Esophagus muscularis mucosa (tissue), 4 donors: ENCODE measurements at regions not wholly inside any gene's neighbourhood (a gene's known extent, or its start where the extent isn't known, plus 50 kb on each side); places are given as distances from the start of the nearest gene placed in this dataset.
A peak's percentile ranks its signal among the peaks of the same experiment; 100 is the strongest.

Source experiments
- DNase-seq: peaks from one replicate; pipeline ENCODE4 v3.0.0-alpha.2; 2017; ENCODE audit errors: extremely low spot score
- H3K27ac ChIP-seq, 4 donors: fragments of 200-600 bp; sonication (generic); replicated peaks in 1 of 4; 1 replicate in 3 of 4; 2 replicates in 1 of 4; pipeline ENCODE4 v1.5.1; 2016 to 2019; ENCODE audit warnings: mild to moderate bottlenecking in 1 of 4
- H3K27me3 ChIP-seq, 4 donors: fragments of 200-600 bp; sonication (generic); one replicate each; pipeline versions ENCODE4 v1.5.1 to v1.6.0; 2016 to 2019
- H3K36me3 ChIP-seq, 4 donors: fragments of 200-600 bp; sonication (generic); one replicate each; pipeline ENCODE4 v1.5.1; 2016 to 2019
- H3K4me1 ChIP-seq, 4 donors: fragments of 200-600 bp; sonication (generic); one replicate each; pipeline ENCODE4 v1.5.1; 2016 to 2019
- H3K4me3 ChIP-seq, 4 donors: fragments of 200-600 bp; sonication (generic); 1 replicate in 2 of 4; 2 replicates in 2 of 4; pipeline ENCODE4 v1.5.1; 2016 to 2019; ENCODE audit warnings: mild to moderate bottlenecking in 4 of 4, moderate library complexity in 1 of 4
- H3K9me3 ChIP-seq, 4 donors: fragments of 200-600 bp; sonication (generic); 1 replicate in 3 of 4; 2 replicates in 1 of 4; pipeline ENCODE4 v1.5.1; 2016 to 2019
- CTCF ChIP-seq, 3 experiments: fragments of 200-600 bp in 2 of 3; fragments of 450-650 bp in 1 of 3; sonication (generic) in 2 of 3; IDR thresholded peaks; one replicate each; pipeline ENCODE4 v1.5.1; 2017 to 2019; ENCODE audit warnings: antibody characterized with exemption in 3 of 3, mild to moderate bottlenecking in 2 of 3, moderate library complexity in 1 of 3
- EP300 ChIP-seq: sonication (generic); formaldehyde crosslinking; IDR thresholded peaks from one replicate; pipeline ENCODE4 v1.6.1; 2017; ENCODE audit warnings: antibody characterized with exemption
- POLR2A ChIP-seq: fragments of 450-650 bp; IDR thresholded peaks from one replicate; pipeline ENCODE4 v1.6.1; 2017; ENCODE audit warnings: antibody characterized with exemption, moderate library complexity, mild to moderate bottlenecking, low read depth
- POLR2AphosphoS5 ChIP-seq, 2 donors: sonication (generic); formaldehyde crosslinking; IDR thresholded peaks; one replicate each; pipeline ENCODE4 v1.6.1; 2017; ENCODE audit warnings: antibody characterized with exemption in 2 of 2
- WGBS: methylation state at CpG from one replicate; pipeline ENCODE4 v1.1.5; 2018; 5-methylcytosine and 5-hydroxymethylcytosine counted together
- intact Hi-C: fragments of 100-400 bp; cut with DNase I; formaldehyde crosslinking; loops from one replicate; pipeline ENCODE4 v1.15.1; 2023

- no peaks in the 10 kb centered on the region for H3K27me3 ChIP-seq
- no peak overlapping the region for H3K4me3 ChIP-seq
- peak; percentile 78 for DNase-seq
- no peaks in the 10 kb centered on the region for H3K9me3 ChIP-seq
- WGBS: 56% methylated on average over 4 of the region's 4 CpGs
- no peak for TF ChIP-seq POLR2AphosphoS5 (IDR thresholded peaks at IDR 0.05)
- no peak for TF ChIP-seq EP300
- TF ChIP-seq CTCF (IDR thresholded peaks at IDR 0.05): no peak
- no peak for TF ChIP-seq POLR2A
- intact Hi-C loops: no loop called here
- H3K36me3 ChIP-seq: no peaks in the 10 kb centered on the region
- peaks cover 7 to 15% (median 13%) of the 10 kb centered on the region in 4 donors for H3K4me1 ChIP-seq
- no peak overlapping the region for H3K27ac ChIP-seq
These were observed 203.3 kb upstream of the ZMIZ1 start for GRCh38 chr10:78865538-78865875.

- TF ChIP-seq POLR2AphosphoS5 (IDR thresholded peaks at IDR 0.05): no peak
- TF ChIP-seq EP300: no peak
- no peak for TF ChIP-seq POLR2A
- TF ChIP-seq CTCF (IDR thresholded peaks at IDR 0.05): no peak
- intact Hi-C loops: no loop called here
- DNase-seq: peak; percentile 60
- Histone ChIP-seq H3K27me3 (no peaks in the 10 kb centered on the region), H3K4me1 (peaks cover 7 to 15% (median 13%) of the 10 kb centered on the region in 4 donors), H3K4me3 (no peak overlapping the region), H3K9me3 (no peaks in the 10 kb centered on the region), H3K27ac (no peak overlapping the region), H3K36me3 (no peaks in the 10 kb centered on the region)
- WGBS: 92% methylated on average over 12 of the region's 12 CpGs
These were observed 202.6 kb upstream of the ZMIZ1 start for GRCh38 chr10:78865931-78866717.

- peak; percentile 88 for DNase-seq
These were observed 201.8 kb upstream of the ZMIZ1 start for GRCh38 chr10:78866731-78867554.

GRCh38 chr10:78867555-78867939 lies 201.2 kb upstream of the ZMIZ1 start:
- H3K9me3 ChIP-seq: no peaks in the 10 kb centered on the region
- intact Hi-C loops: no loop called here

More at GRCh38 chr10:78866731-78867554, 201.8 kb upstream of the ZMIZ1 start:
- no peak for TF ChIP-seq POLR2A
- no peak for TF ChIP-seq POLR2AphosphoS5 (IDR thresholded peaks at IDR 0.05)
- TF ChIP-seq CTCF (IDR thresholded peaks at IDR 0.05): no peak
- no peak for TF ChIP-seq EP300
- no peaks in the 10 kb centered on the region for H3K36me3 ChIP-seq
- H3K9me3 ChIP-seq: no peaks in the 10 kb centered on the region
- H3K27me3 ChIP-seq: no peaks in the 10 kb centered on the region
- H3K4me3 ChIP-seq: no peak overlapping the region
- peaks cover 7 to 15% (median 13%) of the 10 kb centered on the region in 4 donors for H3K4me1 ChIP-seq
- intact Hi-C loops: no loop called here
- 98% methylated on average over 5 of the region's 7 CpGs for WGBS
- H3K27ac ChIP-seq: no peak overlapping the region

More at GRCh38 chr10:78867555-78867939, 201.2 kb upstream of the ZMIZ1 start:
- no peak for TF ChIP-seq EP300
- no peak for TF ChIP-seq POLR2A
- TF ChIP-seq POLR2AphosphoS5 (IDR thresholded peaks at IDR 0.05): no peak
- no peak for TF ChIP-seq CTCF (IDR thresholded peaks at IDR 0.05)
- peak; percentile 70 for DNase-seq
- WGBS: no CpG with 5 or more reads among the region's 4 CpGs
- H3K27ac ChIP-seq: no peak overlapping the region
- no peaks in the 10 kb centered on the region for H3K36me3 ChIP-seq
- peaks cover 7 to 15% (median 13%) of the 10 kb centered on the region in 4 donors for H3K4me1 ChIP-seq
- no peak overlapping the region for H3K4me3 ChIP-seq
- no peaks in the 10 kb centered on the region for H3K27me3 ChIP-seq
